Smooth muscle cell (in vitro differentiated cells): ENCODE measurements at regions not wholly inside any gene's neighbourhood (a gene's known extent, or its start where the extent isn't known, plus 50 kb on each side); places are given as distances from the start of the nearest gene placed in this dataset.

Source experiments
- DNase-seq: peaks from one replicate; lab custom pipeline; 2025; ENCODE audit not compliant: unreplicated experiment; lab: John Stamatoyannopoulos, UW
- H2AFZ ChIP-seq: fragments of 200-600 bp; sonication (generic); 2 replicates; pipeline ENCODE4 v1.6.0; 2016; ENCODE audit warnings: antibody characterized with exemption, low read depth, mild to moderate bottlenecking
- H3F3A ChIP-seq: fragments of 200-600 bp; sonication (generic); 2 replicates; pipeline ENCODE4 v1.6.0; 2017; ENCODE audit warnings: antibody characterized with exemption, low read depth
- H3K27ac ChIP-seq: fragments of 200-600 bp; sonication (generic); 2 replicates; pipeline ENCODE4 v1.5.1; 2016; ENCODE audit warnings: low read depth, mild to moderate bottlenecking
- H3K27me3 ChIP-seq: fragments of 200-600 bp; sonication (generic); 2 replicates; pipeline ENCODE4 v1.6.1; 2016; ENCODE audit warnings: low read depth, mild to moderate bottlenecking
- H3K36me3 ChIP-seq: fragments of 200-600 bp; sonication (generic); 2 replicates; pipeline ENCODE4 v1.5.1; 2016; ENCODE audit warnings: low read depth
- H3K4me1 ChIP-seq: fragments of 200-600 bp; sonication (generic); 2 replicates; pipeline ENCODE4 v1.5.1; 2016; ENCODE audit warnings: low read depth
- H3K4me2 ChIP-seq: fragments of 200-600 bp; sonication (generic); 2 replicates; pipeline ENCODE4 v1.6.0; 2016; ENCODE audit warnings: mild to moderate bottlenecking
- H3K4me3 ChIP-seq: fragments of 200-600 bp; sonication (generic); 2 replicates; pipeline ENCODE4 v1.5.1; 2016; ENCODE audit warnings: mild to moderate bottlenecking
- H3K79me2 ChIP-seq: fragments of 200-600 bp; sonication (generic); 2 replicates; pipeline ENCODE4 v1.6.0; 2016; ENCODE audit warnings: low read depth, mild to moderate bottlenecking
- H3K9ac ChIP-seq: fragments of 200-600 bp; sonication (generic); 2 replicates; pipeline ENCODE4 v1.6.0; 2016; ENCODE audit warnings: low read depth
- H3K9me3 ChIP-seq: fragments of 200-600 bp; sonication (generic); replicated peaks from 2 replicates; pipeline ENCODE4 v1.5.1; 2016; ENCODE audit warnings: low read depth
- H4K20me1 ChIP-seq: fragments of 200-600 bp; sonication (generic); 2 replicates; pipeline ENCODE4 v1.6.0; 2016; ENCODE audit warnings: low read depth
- WGBS: methylation state at CpG from one replicate; pipeline ENCODE4 v1.1.7; 2016; ENCODE audit warnings: low lambda C conversion rate; 5-methylcytosine and 5-hydroxymethylcytosine counted together
- TF ChIP-seq, protein P1 (sequence below): fragments of 200-600 bp; sonication (generic); IDR thresholded peaks from 2 replicates; pipeline ENCODE4 v1.5.1; 2017; ENCODE audit warnings: borderline replicate concordance, mild to moderate bottlenecking, antibody characterized with exemption; ENCODE audit not compliant: insufficient read depth, poor library complexity, severe bottlenecking

DNA sequence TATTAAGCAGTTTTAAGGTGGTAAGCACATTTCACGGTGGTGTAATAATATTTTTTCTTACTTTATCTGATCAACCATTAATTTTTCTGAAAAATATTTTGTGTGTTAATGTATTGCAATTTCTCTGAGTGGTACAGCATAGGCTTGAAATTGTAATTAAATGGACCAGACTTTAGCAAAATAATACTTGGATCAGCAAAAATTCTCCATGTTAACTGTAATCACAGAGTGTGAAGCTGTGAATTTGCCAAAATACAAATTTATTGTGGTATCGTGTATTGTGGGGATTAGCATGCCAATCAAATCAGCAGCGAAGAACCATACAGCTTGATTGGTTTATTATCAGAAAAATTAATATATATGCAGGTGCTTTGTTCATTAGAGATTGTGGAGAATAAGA lies 1088.9 kb upstream of the GYPC start:
- H3K36me3 ChIP-seq, result no peaks in the 10 kb centered on the region
- no peak overlapping the region for H2AFZ ChIP-seq
- H4K20me1 ChIP-seq, result no peaks in the 10 kb centered on the region
- H3K27me3 ChIP-seq, result no peaks in the 10 kb centered on the region
- no peaks in the 10 kb centered on the region for H3K9me3 ChIP-seq
- H3K4me3 ChIP-seq, result no peak overlapping the region
- H3K27ac ChIP-seq, result no peak overlapping the region
- TF ChIP-seq, protein P1, sequence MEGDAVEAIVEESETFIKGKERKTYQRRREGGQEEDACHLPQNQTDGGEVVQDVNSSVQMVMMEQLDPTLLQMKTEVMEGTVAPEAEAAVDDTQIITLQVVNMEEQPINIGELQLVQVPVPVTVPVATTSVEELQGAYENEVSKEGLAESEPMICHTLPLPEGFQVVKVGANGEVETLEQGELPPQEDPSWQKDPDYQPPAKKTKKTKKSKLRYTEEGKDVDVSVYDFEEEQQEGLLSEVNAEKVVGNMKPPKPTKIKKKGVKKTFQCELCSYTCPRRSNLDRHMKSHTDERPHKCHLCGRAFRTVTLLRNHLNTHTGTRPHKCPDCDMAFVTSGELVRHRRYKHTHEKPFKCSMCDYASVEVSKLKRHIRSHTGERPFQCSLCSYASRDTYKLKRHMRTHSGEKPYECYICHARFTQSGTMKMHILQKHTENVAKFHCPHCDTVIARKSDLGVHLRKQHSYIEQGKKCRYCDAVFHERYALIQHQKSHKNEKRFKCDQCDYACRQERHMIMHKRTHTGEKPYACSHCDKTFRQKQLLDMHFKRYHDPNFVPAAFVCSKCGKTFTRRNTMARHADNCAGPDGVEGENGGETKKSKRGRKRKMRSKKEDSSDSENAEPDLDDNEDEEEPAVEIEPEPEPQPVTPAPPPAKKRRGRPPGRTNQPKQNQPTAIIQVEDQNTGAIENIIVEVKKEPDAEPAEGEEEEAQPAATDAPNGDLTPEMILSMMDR, result no peak
- H3K4me2 ChIP-seq, result no peak overlapping the region
- H3K9ac ChIP-seq, result no peak overlapping the region
- no peaks in the 10 kb centered on the region for H3K79me2 ChIP-seq
- H3K4me1 ChIP-seq, result no peaks in the 10 kb centered on the region
- H3F3A ChIP-seq, result no peaks in the 10 kb centered on the region
- WGBS, result 84% methylated on average over 3 of the region's 3 CpGs
- no peak for DNase-seq

DNA sequence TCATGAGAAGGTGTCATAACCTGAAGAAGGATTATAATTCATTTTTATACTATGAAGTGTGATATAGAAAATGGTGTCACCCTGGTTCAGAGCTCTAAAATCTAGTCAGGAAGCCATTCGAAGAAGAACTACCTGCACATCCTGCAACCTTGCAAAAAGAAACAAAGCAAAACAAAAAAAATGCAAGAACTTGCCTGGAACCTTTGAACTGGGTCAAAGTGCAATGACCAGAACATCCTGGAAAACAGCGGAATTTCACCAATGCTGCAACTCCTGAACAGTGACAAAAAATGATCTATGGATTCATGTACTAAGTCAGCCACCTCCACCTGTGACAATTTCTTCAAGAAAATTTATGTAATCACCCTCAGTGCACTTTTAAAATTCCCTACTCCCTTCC lies 1083.3 kb upstream of the GYPC start:
- TF ChIP-seq, protein P1, result no peak
- no peak overlapping the region for H3K9ac ChIP-seq
- no peaks in the 10 kb centered on the region for H3K9me3 ChIP-seq
- H3K36me3 ChIP-seq, result no peaks in the 10 kb centered on the region
- no peaks in the 10 kb centered on the region for H3K27me3 ChIP-seq
- H2AFZ ChIP-seq, result no peak overlapping the region
- H3K4me2 ChIP-seq, result no peak overlapping the region
- WGBS, result 88% methylated on average over 2 of the region's 2 CpGs
- DNase-seq, result no peak
- no peaks in the 10 kb centered on the region for H4K20me1 ChIP-seq
- H3K79me2 ChIP-seq, result no peaks in the 10 kb centered on the region
- no peaks in the 10 kb centered on the region for H3K4me1 ChIP-seq
- H3K27ac ChIP-seq, result no peak overlapping the region
- no peak overlapping the region for H3K4me3 ChIP-seq
- no peaks in the 10 kb centered on the region for H3F3A ChIP-seq

DNA sequence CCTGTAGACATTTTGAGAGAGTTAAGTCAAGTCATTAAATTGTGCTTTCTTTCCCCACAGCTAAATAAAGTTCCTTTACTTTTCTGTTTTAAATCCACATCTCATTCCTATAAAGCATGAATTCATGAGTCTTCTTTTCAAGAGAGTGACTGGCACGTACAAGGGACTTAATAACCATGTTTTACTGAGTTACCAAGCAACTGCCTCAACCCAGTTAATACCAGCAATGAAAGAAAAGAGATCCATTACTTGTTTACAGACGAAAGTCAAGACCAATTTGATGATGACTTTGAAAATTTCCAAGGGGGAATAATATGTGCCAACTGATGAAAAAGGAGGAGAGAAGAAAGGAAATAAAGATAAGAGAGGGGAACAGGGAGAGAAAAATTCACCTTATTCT lies 1082.5 kb upstream of the GYPC start:
- TF ChIP-seq, protein P1, result no peak
- no peaks in the 10 kb centered on the region for H3K36me3 ChIP-seq
- no peaks in the 10 kb centered on the region for H3F3A ChIP-seq
- no peaks in the 10 kb centered on the region for H3K4me1 ChIP-seq
- no peaks in the 10 kb centered on the region for H3K79me2 ChIP-seq
- H3K9ac ChIP-seq, result no peak overlapping the region
- H3K4me3 ChIP-seq, result no peak overlapping the region
- H3K27me3 ChIP-seq, result no peaks in the 10 kb centered on the region
- H3K27ac ChIP-seq, result no peak overlapping the region
- H3K4me2 ChIP-seq, result no peak overlapping the region
- 67% methylated on average over 2 of the region's 2 CpGs for WGBS
- H4K20me1 ChIP-seq, result no peaks in the 10 kb centered on the region
- DNase-seq, result no peak
- H3K9me3 ChIP-seq, result no peaks in the 10 kb centered on the region
- no peak overlapping the region for H2AFZ ChIP-seq

DNA sequence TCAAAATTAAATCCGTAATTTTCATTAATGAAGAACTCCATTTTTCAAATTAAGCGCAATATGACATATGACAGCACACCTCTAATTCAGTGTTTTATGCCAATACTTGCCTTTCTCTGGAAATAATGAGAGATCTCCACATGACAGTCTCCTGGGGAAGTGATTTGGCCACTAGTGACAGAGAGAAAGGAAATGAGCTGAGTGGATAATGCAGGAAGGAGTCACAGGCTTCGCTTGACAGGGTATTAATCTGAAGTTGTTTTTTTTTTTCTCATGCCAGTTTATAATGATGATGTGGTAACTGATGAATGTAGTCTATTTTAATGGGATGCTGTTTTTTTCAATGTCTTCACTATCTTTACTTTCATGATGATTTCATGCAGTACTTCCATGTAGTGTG lies 1079.4 kb upstream of the GYPC start:
- no peak for DNase-seq
- no peak overlapping the region for H2AFZ ChIP-seq
- H3K27me3 ChIP-seq, result no peaks in the 10 kb centered on the region
- no peak overlapping the region for H3K27ac ChIP-seq
- H3K4me3 ChIP-seq, result no peak overlapping the region
- no peaks in the 10 kb centered on the region for H3K9me3 ChIP-seq
- no peaks in the 10 kb centered on the region for H3F3A ChIP-seq
- no peaks in the 10 kb centered on the region for H3K4me1 ChIP-seq
- no peaks in the 10 kb centered on the region for H3K79me2 ChIP-seq
- no peak overlapping the region for H3K9ac ChIP-seq
- TF ChIP-seq, protein P1, result no peak
- H3K36me3 ChIP-seq, result no peaks in the 10 kb centered on the region
- H3K4me2 ChIP-seq, result no peak overlapping the region
- no peaks in the 10 kb centered on the region for H4K20me1 ChIP-seq
- WGBS, result 84% methylated on average over 3 of the region's 3 CpGs
